MCF 10A (cell line): ENCODE measurements at regions not wholly inside any gene's neighbourhood (a gene's known extent, or its start where the extent isn't known, plus 50 kb on each side); places are given as distances from the start of the nearest gene placed in this dataset.
A peak's percentile ranks its signal among the peaks of the same experiment; 100 is the strongest.

ENCODE experiments used
- BruUV-seq: library from RNA; stranded (reverse); fragments of 400-500 nt; replicated peaks from 2 replicates; lab custom pipeline; 2021; lab: Mats Ljungman, UMichigan
- CTCF ChIA-PET: fragments of 300-600 bp; sonication (Branson Sonifier 250); formaldehyde crosslinking; extraction: SDS; loops from one replicate; lab custom pipeline; 2021; ENCODE audit warnings: antibody characterized with exemption, inconsistent platforms; lab: Yijun Ruan, JAX
- POLR2A ChIA-PET: fragments of 300-600, 350-650 bp; sonication (Branson Sonifier 250); formaldehyde crosslinking; extraction: SDS; loops from one replicate; lab custom pipeline; 2020; ENCODE audit warnings: antibody characterized with exemption, inconsistent platforms; lab: Yijun Ruan, JAX
- DNase-seq: peaks from one replicate; pipeline ENCODE4 v3.0.0-alpha.2; 2018; ENCODE audit not compliant: unreplicated experiment
- H3K27ac Mint-ChIP-seq: one replicate; pipeline ENCODE4 v1.8.0; 2022; ENCODE audit warnings: mild to moderate bottlenecking, low read depth, mixed read lengths; ENCODE audit not compliant: unreplicated experiment
- H3K27me3 Mint-ChIP-seq: one replicate; pipeline ENCODE4 v1.8.0; 2022; ENCODE audit warnings: mixed read lengths; ENCODE audit not compliant: insufficient read depth, unreplicated experiment
- H3K36me3 Mint-ChIP-seq: one replicate; pipeline ENCODE4 v1.8.0; 2022; ENCODE audit warnings: mild to moderate bottlenecking, moderate library complexity, mixed read lengths; ENCODE audit not compliant: insufficient read depth, unreplicated experiment
- H3K4me1 Mint-ChIP-seq: one replicate; pipeline ENCODE4 v1.8.0; 2022; ENCODE audit warnings: mixed read lengths; ENCODE audit not compliant: insufficient read depth, unreplicated experiment
- H3K4me3 Mint-ChIP-seq: one replicate; pipeline ENCODE4 v1.8.0; 2022; ENCODE audit warnings: mild to moderate bottlenecking, moderate library complexity, mixed read lengths; ENCODE audit not compliant: unreplicated experiment
- H3K9me3 Mint-ChIP-seq: one replicate; pipeline ENCODE4 v1.8.0; 2022; ENCODE audit warnings: mixed read lengths; ENCODE audit not compliant: unreplicated experiment
- CTCF ChIP-seq: fragments of 200-600 bp; IDR thresholded peaks from one replicate; pipeline ENCODE4 v1.8.0; 2022; ENCODE audit warnings: antibody characterized with exemption, mild to moderate bottlenecking; ENCODE audit not compliant: unreplicated experiment
- intact Hi-C: fragments of 100-400 bp; cut with micrococcal nuclease; formaldehyde crosslinking; loops from 2 replicates; pipeline ENCODE4 v1.14.1; 2022

GRCh38 chr1:209443361-209443931 is 140.1 kb upstream of the CAMK1G start:
- Mint-ChIP-seq H3K9me3 (peaks cover 8% of the 10 kb centered on the region), H3K4me1 (peaks cover 21% of the 10 kb centered on the region), H3K27me3 (no peaks in the 10 kb centered on the region), H3K4me3 (no peak overlapping the region), H3K27ac (peak overlapping the region; percentile 17), H3K36me3 (peaks cover 5% of the 10 kb centered on the region)
- DNase-seq, result peak; percentile 47
- POLR2A ChIA-PET, result interaction anchor here (0.6 to 6.4 kb wide), 14 partner anchors 11 to 123 kb away, joined by 3 to 143 read pairs (median 6); no protein-coding TSS in a partner anchor
- CTCF ChIA-PET, result interaction anchor here (0.9 to 8.4 kb wide), 15 partner anchors 9 to 791 kb away, joined by 3 to 133 read pairs (median 5); no protein-coding TSS in a partner anchor
- TF ChIP-seq CTCF, result no peak
- BruUV-seq, result no TSS peak
- intact Hi-C loops, result no loop called here

DNA sequence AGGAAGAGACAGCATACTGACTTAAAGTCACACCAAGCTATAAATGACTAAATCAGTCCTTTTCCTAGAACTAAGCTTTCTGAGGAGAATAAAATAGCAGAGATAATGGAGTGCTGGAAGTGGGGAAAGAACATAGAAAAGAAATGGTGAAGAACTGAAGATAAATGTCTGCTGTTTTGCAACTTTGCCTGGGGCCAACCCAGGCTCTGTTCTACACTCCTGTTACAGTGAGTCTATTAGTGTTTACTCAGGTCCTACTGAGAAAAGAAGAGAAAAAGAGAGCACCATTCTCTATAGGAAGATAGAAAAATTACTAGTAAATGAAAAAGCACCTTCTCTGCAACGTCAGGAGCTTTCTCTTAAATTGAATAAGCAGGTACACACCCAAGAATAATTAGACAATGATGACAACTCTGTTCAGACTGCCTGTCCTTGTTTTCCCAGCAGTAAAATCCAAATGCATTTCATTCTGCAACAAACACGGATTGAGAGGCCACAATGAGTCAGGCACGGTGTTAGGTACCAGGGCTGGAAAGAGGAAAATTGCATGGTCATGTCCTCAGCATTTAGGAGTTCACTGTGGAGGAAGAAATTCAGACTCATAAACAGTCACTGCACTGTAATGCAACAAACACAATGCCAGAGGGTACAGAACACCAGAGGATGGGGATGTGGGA is 139.4 kb upstream of the CAMK1G start:
- Mint-ChIP-seq H3K27ac (peak overlapping the region; percentile 17), H3K9me3 (peaks cover 8% of the 10 kb centered on the region), H3K4me1 (peaks cover 24% of the 10 kb centered on the region), H3K27me3 (no peaks in the 10 kb centered on the region), H3K36me3 (peaks cover 5% of the 10 kb centered on the region), H3K4me3 (no peak overlapping the region)
- BruUV-seq, result no TSS peak
- ChIA-PET POLR2A (interaction anchor here (0.6 to 6.4 kb wide), 21 partner anchors 10 to 122 kb away, joined by 3 to 143 read pairs (median 5); no protein-coding TSS in a partner anchor), CTCF (interaction anchor here (0.5 to 8.4 kb wide), 18 partner anchors 7 to 241 kb away, joined by 3 to 133 read pairs (median 4); no protein-coding TSS in a partner anchor)
- intact Hi-C loops, result no loop called here
- no peak for TF ChIP-seq CTCF
- DNase-seq, result peak; percentile 54

DNA sequence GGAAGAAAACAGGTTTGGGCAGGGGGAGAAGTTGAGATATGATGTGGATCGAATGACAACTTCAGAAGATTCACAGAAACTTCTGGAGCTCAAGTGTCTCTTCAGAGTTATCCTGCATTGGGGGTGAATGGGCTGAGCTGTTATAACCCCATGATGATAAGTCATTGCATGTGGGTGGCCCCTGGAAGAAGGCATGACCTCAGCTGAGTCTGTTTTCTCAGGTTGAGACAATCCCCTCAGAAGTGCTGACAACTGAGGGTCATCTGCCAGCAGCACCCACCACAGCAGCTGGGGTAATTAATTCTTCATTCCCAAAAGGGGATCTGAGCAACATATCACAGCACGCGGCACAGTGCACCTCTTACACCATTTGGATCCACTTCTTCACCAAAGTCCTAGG is 138.6 kb upstream of the CAMK1G start:
- Mint-ChIP-seq H3K4me3 (no peak overlapping the region), H3K9me3 (peaks cover 4% of the 10 kb centered on the region), H3K4me1 (peaks cover 24% of the 10 kb centered on the region), H3K36me3 (peaks cover 5% of the 10 kb centered on the region), H3K27me3 (peaks cover 7% of the 10 kb centered on the region), H3K27ac (no peak overlapping the region)
- no TSS peak for BruUV-seq
- DNase-seq, result no peak
- ChIA-PET POLR2A (interaction anchor here (0.6 to 6.4 kb wide), 16 partner anchors 9 to 121 kb away, joined by 3 to 143 read pairs (median 5); no protein-coding TSS in a partner anchor), CTCF (interaction anchor here (1.0 to 8.4 kb wide), 11 partner anchors 8 to 242 kb away, joined by 3 to 133 read pairs (median 15); no protein-coding TSS in a partner anchor)
- no peak for TF ChIP-seq CTCF
- intact Hi-C loops, result no loop called here

DNA sequence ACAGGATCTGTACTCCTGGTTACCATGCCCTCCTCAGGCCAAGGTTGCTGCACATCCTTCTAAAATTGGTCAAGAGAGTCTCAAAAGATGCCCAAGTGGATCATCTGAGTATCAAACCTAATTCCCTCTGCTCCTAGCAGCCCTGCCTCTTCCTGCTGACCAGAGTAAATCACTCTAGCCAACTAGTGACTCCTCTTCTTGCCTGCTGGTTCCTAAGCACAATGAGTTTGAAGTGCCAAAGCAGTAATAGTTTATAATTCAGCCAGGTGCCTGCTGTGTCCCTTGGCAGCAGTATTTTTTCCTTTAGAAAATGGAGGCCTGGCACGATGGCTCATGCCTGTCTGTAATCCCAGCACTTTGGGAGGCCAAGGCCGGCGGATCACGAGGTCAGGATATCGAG is 137.9 kb upstream of the CAMK1G start:
- no TSS peak for BruUV-seq
- H3K36me3 Mint-ChIP-seq, result peaks cover 5% of the 10 kb centered on the region
- no peak for DNase-seq
- intact Hi-C loops, result no loop called here
- no peak overlapping the region for H3K4me3 Mint-ChIP-seq
- no peaks in the 10 kb centered on the region for H3K9me3 Mint-ChIP-seq
- ChIA-PET POLR2A (interaction anchor here (1.1 to 6.4 kb wide), 8 partner anchors 10 to 121 kb away, joined by 4 to 143 read pairs (median 8); no protein-coding TSS in a partner anchor), CTCF (interaction anchor here (0.5 to 8.4 kb wide), 10 partner anchors 9 to 242 kb away, joined by 3 to 133 read pairs (median 9); no protein-coding TSS in a partner anchor)
- peaks cover 10% of the 10 kb centered on the region for H3K27me3 Mint-ChIP-seq
- no peak for TF ChIP-seq CTCF
- no peak overlapping the region for H3K27ac Mint-ChIP-seq
- peaks cover 24% of the 10 kb centered on the region for H3K4me1 Mint-ChIP-seq
